B cell (primary cell): ENCODE measurements at regions not wholly inside any gene's neighbourhood (a gene's known extent, or its start where the extent isn't known, plus 50 kb on each side); places are given as distances from the start of the nearest gene placed in this dataset.

Source experiments
- ATAC-seq: fragments of 200-7000 bp; cut with Tn5 transposase; one replicate; pipeline ENCODE4 v1.10.0; 2021; ENCODE audit warnings: low read depth, mild to moderate bottlenecking, moderate number of reproducible peaks, moderate library complexity
- CTCF ChIA-PET: fragments of 350-600 bp; sonication (Branson Sonifier 250); formaldehyde crosslinking; loops from one replicate; lab custom pipeline; 2021; ENCODE audit warnings: antibody characterized with exemption, inconsistent platforms; lab: Charles Lee
- POLR2A ChIA-PET: fragments of 350-600 bp; sonication (Branson Sonifier 250); formaldehyde crosslinking; loops from one replicate; lab custom pipeline; 2021; ENCODE audit warnings: antibody characterized with exemption; lab: Charles Lee
- DNase-seq: peaks from one replicate; pipeline ENCODE4 v3.0.0; 2013
- H2AFZ ChIP-seq: 2 replicates; pipeline ENCODE4 v1.6.1; 2012; ENCODE audit warnings: mild to moderate bottlenecking, low read depth, low read length; ENCODE audit not compliant: insufficient read depth, poor library complexity, severe bottlenecking
- H3K27ac ChIP-seq, 2 donors: 1 replicate in 1 of 2; 2 replicates in 1 of 2; pipeline ENCODE4 v1.5.1; 2012 to 2013; ENCODE audit warnings: low read length in 2 of 2, mild to moderate bottlenecking in 2 of 2, moderate library complexity in 1 of 2
- H3K27me3 ChIP-seq, 4 experiments: fragments of 200-600 bp in 1 of 4; sonication (generic) in 1 of 4; replicated peaks in 1 of 4; 1 replicate in 2 of 4; 2 replicates in 2 of 4; pipeline versions ENCODE4 v1.6.1 to v1.7.0; 2013 to 2016; ENCODE audit warnings: low read length in 3 of 4, mild to moderate bottlenecking in 2 of 4, mixed read lengths in 1 of 4, moderate library complexity in 1 of 4; ENCODE audit not compliant: insufficient read depth in 4 of 4, control insufficient read depth in 3 of 4; ENCODE audit errors: control extremely low read depth in 1 of 4
- H3K36me3 ChIP-seq, 2 experiments: replicated peaks in 1 of 2; 1 replicate in 1 of 2; 2 replicates in 1 of 2; pipeline versions ENCODE4 v1.6.1 to v1.7.1; 2013; ENCODE audit warnings: low read length in 1 of 2; ENCODE audit not compliant: insufficient read depth in 2 of 2, control insufficient read depth in 1 of 2; ENCODE audit errors: control extremely low read depth in 1 of 2, extremely low read depth in 1 of 2
- H3K4me1 ChIP-seq, 2 donors: fragments of 200-600 bp in 1 of 2; sonication (generic) in 1 of 2; 1 replicate in 1 of 2; 2 replicates in 1 of 2; pipeline versions ENCODE4 v1.5.1 to v1.6.1; 2013 to 2017; ENCODE audit warnings: low read length in 2 of 2; ENCODE audit not compliant: control insufficient read depth in 2 of 2, insufficient read depth in 2 of 2
- H3K4me2 ChIP-seq: replicated peaks from 2 replicates; pipeline ENCODE3; 2012; ENCODE audit warnings: mild to moderate bottlenecking, low read depth, low read length; ENCODE audit not compliant: poor library complexity, severe bottlenecking
- H3K4me3 ChIP-seq, 5 experiments: fragments of 200-600 bp in 1 of 5; sonication (generic) in 1 of 5; 1 replicate in 3 of 5; 2 replicates in 2 of 5; pipeline versions ENCODE4 v1.5.1 to v1.7.0; 2011 to 2016; ENCODE audit warnings: low read length in 4 of 5, mild to moderate bottlenecking in 4 of 5, low read depth in 2 of 5, control low read depth in 1 of 5, moderate library complexity in 1 of 5; ENCODE audit not compliant: insufficient read depth in 1 of 5; ENCODE audit errors: control extremely low read depth in 1 of 5, extremely low read depth in 1 of 5
- H3K79me2 ChIP-seq: fragments of 200-600 bp; sonication (generic); one replicate; pipeline ENCODE4 v1.6.0; 2016; ENCODE audit warnings: low read length; ENCODE audit not compliant: control insufficient read depth, insufficient read depth
- H3K9ac ChIP-seq: fragments of 200-600 bp; sonication (generic); 2 replicates; pipeline ENCODE4 v1.6.1; 2017; ENCODE audit warnings: mild to moderate bottlenecking, low read length, moderate library complexity
- H3K9me3 ChIP-seq, 3 donors: one replicate each; pipeline versions ENCODE4 v1.6.1 to v1.7.1; 2013; ENCODE audit warnings: low read length in 2 of 3; ENCODE audit not compliant: control insufficient read depth in 2 of 3, insufficient read depth in 1 of 3; ENCODE audit errors: control extremely low read depth in 1 of 3
- H4K20me1 ChIP-seq: 2 replicates; pipeline ENCODE4 v1.6.0; 2012; ENCODE audit warnings: mild to moderate bottlenecking, low read length; ENCODE audit not compliant: insufficient read depth, control insufficient read depth, poor library complexity, severe bottlenecking
- H3K27ac Mint-ChIP-seq: one replicate; pipeline ENCODE4 v1.8.0; 2021; ENCODE audit warnings: mixed read lengths
- H3K27me3 Mint-ChIP-seq: one replicate; pipeline ENCODE4 v1.8.0; 2021; ENCODE audit warnings: mixed read lengths
- H3K4me1 Mint-ChIP-seq: one replicate; pipeline ENCODE4 v1.8.0; 2021; ENCODE audit warnings: mixed read lengths
- H3K4me3 Mint-ChIP-seq: one replicate; pipeline ENCODE4 v1.8.0; 2021; ENCODE audit warnings: mixed read lengths
- H3K9me3 Mint-ChIP-seq: one replicate; pipeline ENCODE4 v1.8.0; 2022; ENCODE audit warnings: mixed read lengths; ENCODE audit not compliant: insufficient read depth
- CTCF ChIP-seq: fragments of 200-600 bp; IDR thresholded peaks from one replicate; pipeline ENCODE4 v1.8.0; 2022; ENCODE audit warnings: antibody characterized with exemption, mild to moderate bottlenecking
- EZH2 ChIP-seq: IDR thresholded peaks from 2 replicates; pipeline ENCODE4 v1.6.1; 2012; ENCODE audit warnings: borderline replicate concordance, low read depth, mild to moderate bottlenecking, moderate library complexity, low read length; ENCODE audit not compliant: insufficient read depth, poor library complexity, severe bottlenecking
- WGBS: methylation state at CpG from one replicate; pipeline ENCODE4 v1.1.5; 2013; ENCODE audit warnings: missing lambda C conversion rate; ENCODE audit not compliant: insufficient coverage; 5-methylcytosine and 5-hydroxymethylcytosine counted together
- intact Hi-C: fragments of 100-400 bp; cut with micrococcal nuclease; formaldehyde crosslinking; loops from one replicate; pipeline ENCODE4 v1.10.0; 2022

GRCh38 chr5:158320934-158321333, 462.0 kb upstream of the CLINT1 start:
- H3K4me2 ChIP-seq, result no peak overlapping the region
- H3K9me3 Mint-ChIP-seq, result no peaks in the 10 kb centered on the region

DNA sequence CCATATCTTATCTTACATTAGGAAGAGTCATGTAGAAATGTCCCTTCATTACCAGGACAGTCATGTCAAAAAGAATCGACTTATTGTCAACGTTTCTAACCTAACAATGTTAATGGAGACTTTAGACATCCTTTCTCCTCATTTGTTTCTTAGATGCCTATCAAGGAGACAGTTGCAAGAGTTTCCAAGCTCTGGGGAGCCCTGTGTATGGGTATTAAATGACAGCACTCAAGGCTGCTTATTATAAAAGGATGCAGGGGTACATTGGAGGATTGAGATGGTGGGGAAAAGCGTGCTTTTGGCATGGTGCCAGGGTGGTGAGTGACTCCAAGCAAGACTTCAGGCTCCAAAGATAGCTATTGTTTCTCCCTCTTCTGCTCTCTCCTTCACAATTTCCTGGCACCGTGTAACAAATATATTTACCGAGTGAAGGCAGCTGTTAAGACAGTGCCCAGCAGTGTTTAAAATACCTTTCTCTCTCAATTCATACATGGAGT, 461.3 kb upstream of the CLINT1 start:
- H3K27me3 ChIP-seq, result no peaks in the 10 kb centered on the region
- H3K79me2 ChIP-seq, result no peaks in the 10 kb centered on the region
- 80% methylated on average over 1 of the region's 5 CpGs for WGBS
- H3K4me2 ChIP-seq, result no peak overlapping the region
- POLR2A ChIA-PET, result no interaction called here
- intact Hi-C loops, result no loop called here
- no peak overlapping the region for H3K9ac ChIP-seq
- DNase-seq, result no peak
- no peak overlapping the region for H3K27ac ChIP-seq
- CTCF ChIA-PET, result no interaction called here
- H3K4me3 Mint-ChIP-seq, result no peak overlapping the region
- H3K9me3 ChIP-seq, result no peaks in the 10 kb centered on the region
- no peaks in the 10 kb centered on the region for H3K27me3 Mint-ChIP-seq
- TF ChIP-seq CTCF, result no peak
- H3K27ac Mint-ChIP-seq, result no peak overlapping the region
- H2AFZ ChIP-seq, result no peak overlapping the region
- no peak for ATAC-seq
- no peaks in the 10 kb centered on the region for H3K36me3 ChIP-seq
- H3K9me3 Mint-ChIP-seq, result no peaks in the 10 kb centered on the region
- H3K4me1 Mint-ChIP-seq, result no peaks in the 10 kb centered on the region
- H3K4me1 ChIP-seq, result no peaks in the 10 kb centered on the region
- H4K20me1 ChIP-seq, result no peaks in the 10 kb centered on the region
- no peak overlapping the region for H3K4me3 ChIP-seq

More at GRCh38 chr5:158320934-158321333, 462.0 kb upstream of the CLINT1 start:
- H3K27me3 Mint-ChIP-seq, result no peaks in the 10 kb centered on the region
- no peaks in the 10 kb centered on the region for H3K4me1 ChIP-seq
- H3K27ac ChIP-seq, result no peak overlapping the region
- no peak overlapping the region for H3K27ac Mint-ChIP-seq
- H3K4me3 Mint-ChIP-seq, result no peak overlapping the region
- no peaks in the 10 kb centered on the region for H3K79me2 ChIP-seq
- POLR2A ChIA-PET, result no interaction called here
- no peak for TF ChIP-seq CTCF
- TF ChIP-seq EZH2, result no peak
- H2AFZ ChIP-seq, result no peak overlapping the region
- CTCF ChIA-PET, result no interaction called here
- no CpG with 5 or more reads among the region's 5 CpGs for WGBS
- H3K4me1 Mint-ChIP-seq, result no peaks in the 10 kb centered on the region
- H3K9me3 ChIP-seq, result no peaks in the 10 kb centered on the region
- DNase-seq (no peak), ATAC-seq (no peak)
- H4K20me1 ChIP-seq, result no peaks in the 10 kb centered on the region
- intact Hi-C loops, result no loop called here
- no peak overlapping the region for H3K9ac ChIP-seq
- H3K27me3 ChIP-seq, result no peaks in the 10 kb centered on the region
- no peaks in the 10 kb centered on the region for H3K36me3 ChIP-seq
- H3K4me3 ChIP-seq, result no peak overlapping the region
